GM19372 (cell line): ENCODE measurements at regions not wholly inside any gene's neighbourhood (a gene's known extent, or its start where the extent isn't known, plus 50 kb on each side); places are given as distances from the start of the nearest gene placed in this dataset.

ENCODE experiments used
- ATAC-seq: cut with Tn5 transposase; IDR thresholded peaks from one replicate; pipeline ENCODE4 v1.9.1; 2021; ENCODE audit warnings: mild to moderate bottlenecking, low read depth, moderate library complexity; ENCODE audit not compliant: unreplicated experiment

DNA sequence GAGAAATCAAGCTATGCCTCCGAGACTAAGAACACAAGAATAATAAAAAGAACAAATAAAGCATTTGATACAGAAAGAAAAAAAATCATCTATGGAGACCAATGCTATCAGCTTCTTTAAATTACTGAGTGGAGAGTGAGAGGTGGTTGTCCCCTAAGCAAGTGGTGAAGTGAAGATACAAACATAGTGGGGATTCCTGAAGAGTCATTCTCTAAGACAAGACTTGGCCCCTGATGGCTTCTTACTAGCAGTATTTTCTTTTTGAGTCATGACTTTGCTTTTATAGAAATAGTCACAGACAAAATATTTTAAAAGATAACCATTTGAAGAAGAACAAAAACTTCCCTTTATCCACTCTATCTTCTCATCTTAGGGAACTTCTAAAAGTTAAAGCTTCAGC is 261.4 kb upstream of the PRDM1 start:
- no peak for ATAC-seq

GRCh38 chr6:105821777-105822176 is 264.4 kb upstream of the PRDM1 start:
- ATAC-seq: no peak

DNA sequence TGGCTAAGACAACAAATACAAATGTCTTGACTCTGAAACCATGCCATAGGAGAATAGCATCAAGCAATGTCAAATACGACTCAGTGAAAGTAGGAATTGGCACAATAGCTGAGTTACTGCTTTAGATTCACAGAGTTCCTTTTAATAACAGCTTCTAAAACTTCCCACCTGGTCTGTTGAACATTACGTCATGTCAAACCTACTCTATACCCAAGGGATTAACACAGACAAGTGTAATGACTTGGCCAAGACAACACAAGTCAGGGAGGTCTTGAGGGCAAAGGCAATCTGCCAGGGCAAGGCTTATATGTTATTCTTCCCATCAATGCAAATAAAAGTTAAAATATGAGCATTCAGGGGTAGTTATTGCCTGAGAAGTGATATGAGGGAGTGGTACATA is 265.1 kb upstream of the PRDM1 start:
- ATAC-seq: no peak

DNA sequence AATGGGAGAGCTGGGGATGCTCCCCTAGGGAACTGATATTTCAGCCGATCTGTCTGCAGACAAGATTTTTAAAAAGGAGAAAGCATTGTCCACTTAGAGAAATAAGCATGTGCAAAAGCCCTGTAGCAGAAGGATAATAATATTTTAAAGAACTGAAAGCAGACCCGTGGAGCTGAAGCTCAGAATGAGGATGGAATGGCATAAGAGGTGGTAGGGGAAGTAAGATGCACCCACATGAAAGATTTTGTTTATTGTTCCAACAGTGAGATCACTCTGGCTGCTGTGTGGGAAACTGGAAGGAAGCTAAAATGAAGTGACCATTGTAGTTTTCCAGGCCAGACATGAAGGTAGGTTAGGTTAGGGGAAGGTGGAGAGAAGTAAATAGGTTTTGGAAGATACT is 266.4 kb upstream of the PRDM1 start:
- no peak for ATAC-seq

- ATAC-seq: no peak
Observed at GRCh38 chr6:105818505-105818904, 267.6 kb upstream of the PRDM1 start.

DNA sequence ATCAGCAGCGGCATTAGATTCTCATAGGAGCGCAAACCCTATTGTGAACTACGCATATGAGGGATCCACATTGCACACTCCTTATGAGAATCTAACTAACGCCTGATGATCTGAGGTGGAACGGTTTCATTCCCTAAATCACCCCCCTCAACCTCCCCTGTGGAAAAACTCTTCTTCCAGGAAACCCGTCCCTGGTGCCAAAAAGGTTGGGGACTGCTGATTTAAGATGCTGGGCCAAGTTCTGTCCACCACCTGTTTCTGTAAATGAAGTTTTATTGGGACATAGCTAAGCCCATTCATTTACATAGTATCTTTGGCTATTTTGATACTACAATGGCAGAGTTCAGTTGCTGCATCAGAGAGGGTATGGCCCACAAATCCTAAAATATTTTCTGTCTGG is 268.2 kb upstream of the PRDM1 start:
- no peak for ATAC-seq

DNA sequence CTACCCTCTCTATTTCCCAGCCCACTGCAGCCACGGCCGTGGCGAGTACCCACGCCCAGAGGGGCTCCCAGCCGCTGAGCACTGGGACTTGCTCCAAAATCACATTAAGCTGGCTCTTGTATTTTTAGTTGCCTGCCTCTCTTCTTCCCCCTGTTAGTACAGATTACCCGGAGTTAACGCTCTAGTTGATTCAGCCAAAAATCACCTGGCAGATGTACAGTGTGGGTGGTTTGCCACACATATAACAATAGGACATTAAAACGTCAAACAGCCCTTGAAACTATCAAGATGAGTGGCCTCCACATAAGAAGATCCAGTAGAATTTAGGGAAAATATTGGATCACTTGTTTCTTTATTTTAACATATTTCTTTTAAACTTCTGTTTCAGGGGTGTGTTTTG is 268.8 kb upstream of the PRDM1 start:
- ATAC-seq: no peak

GRCh38 chr6:105816847-105817246 is 269.3 kb upstream of the PRDM1 start:
- ATAC-seq: no peak

- ATAC-seq: no peak
Observed at GRCh38 chr6:105815661-105816555, 270.2 kb upstream of the PRDM1 start.

DNA sequence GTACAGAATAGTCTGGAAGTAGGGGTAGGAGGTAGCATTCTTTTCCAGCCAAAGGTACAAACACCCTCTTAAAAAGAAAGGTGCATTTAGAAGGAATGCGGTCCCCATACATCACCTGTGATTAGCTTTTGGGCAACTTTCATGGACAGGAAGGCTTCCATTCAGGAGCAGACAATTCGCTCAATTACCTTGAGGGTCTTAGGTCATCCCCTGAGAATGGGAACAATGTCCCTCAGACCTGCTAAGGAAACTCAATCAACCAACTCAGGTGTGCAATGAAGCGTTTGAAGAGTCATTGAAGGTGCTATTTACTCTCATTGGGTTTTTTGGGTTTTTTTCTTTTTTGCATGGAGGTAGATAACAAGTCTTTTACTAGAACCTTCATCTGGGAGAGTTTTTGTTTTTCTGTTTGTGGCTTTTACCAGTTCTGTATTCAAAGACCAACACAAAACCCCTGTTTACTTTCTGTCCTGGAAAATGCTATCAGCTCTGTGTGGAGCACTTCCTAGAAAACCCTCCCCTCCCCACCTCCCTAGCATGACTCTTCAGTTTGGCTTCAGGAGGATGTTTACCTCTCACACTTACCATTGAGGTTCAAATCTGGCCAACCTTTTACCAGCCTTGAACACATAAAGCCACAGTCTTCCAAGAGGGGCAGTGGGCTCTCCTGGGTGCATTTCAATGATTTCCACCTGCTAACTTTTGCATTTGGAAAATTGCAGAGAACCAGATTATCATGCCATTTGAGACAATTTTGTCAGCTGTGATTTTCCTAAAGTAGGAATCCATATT is 271.2 kb upstream of the PRDM1 start:
- no peak for ATAC-seq

GRCh38 chr6:105810922-105811482 is 275.1 kb upstream of the PRDM1 start:
- no peak for ATAC-seq

DNA sequence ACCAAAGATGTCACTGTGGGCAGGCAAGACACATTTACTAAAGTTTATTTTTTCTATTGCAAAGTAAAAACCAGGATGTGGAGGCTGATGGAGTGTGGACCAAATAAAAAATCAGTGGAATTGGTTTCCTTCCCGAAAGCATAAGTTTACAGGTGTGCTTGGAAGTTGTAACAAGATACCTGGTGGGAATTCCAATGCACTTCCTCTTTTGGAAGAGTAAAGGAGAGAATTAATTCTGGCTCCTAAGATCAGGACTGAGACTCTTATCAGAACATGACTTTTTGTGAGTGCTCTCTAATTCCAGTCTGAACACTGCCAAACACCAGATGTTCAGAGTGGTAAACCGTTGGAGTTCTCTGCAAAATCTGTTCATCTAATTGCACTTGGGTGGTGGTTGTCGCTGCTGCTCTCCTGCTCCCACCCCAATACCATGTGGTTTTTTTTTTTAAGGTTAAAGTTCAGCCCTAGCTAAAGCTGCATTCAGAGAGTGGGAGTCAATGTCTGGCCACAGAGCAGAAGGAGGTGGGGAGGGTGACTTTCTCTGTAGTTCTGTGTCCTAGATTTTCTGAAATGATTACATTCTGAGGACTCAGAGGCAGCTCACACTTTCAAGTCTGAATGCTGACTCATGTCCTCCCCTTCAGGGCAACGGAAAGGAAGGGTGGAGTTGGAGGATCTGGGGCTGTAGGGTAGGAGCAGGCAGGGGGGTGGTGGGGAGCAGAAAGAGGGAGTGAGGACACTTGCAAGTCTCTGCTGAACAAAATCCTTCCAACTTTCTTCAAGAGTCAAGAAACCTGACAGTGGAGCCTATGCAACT is 275.8 kb upstream of the PRDM1 start:
- peak; percentile 61 for ATAC-seq

GRCh38 chr6:105808571-105808970 is 277.6 kb upstream of the PRDM1 start:
- ATAC-seq: no peak

GRCh38 chr6:105807905-105808304 is 278.2 kb upstream of the PRDM1 start:
- no peak for ATAC-seq

- no peak for ATAC-seq
Observed at GRCh38 chr6:105806486-105806920, 279.6 kb upstream of the PRDM1 start.

DNA sequence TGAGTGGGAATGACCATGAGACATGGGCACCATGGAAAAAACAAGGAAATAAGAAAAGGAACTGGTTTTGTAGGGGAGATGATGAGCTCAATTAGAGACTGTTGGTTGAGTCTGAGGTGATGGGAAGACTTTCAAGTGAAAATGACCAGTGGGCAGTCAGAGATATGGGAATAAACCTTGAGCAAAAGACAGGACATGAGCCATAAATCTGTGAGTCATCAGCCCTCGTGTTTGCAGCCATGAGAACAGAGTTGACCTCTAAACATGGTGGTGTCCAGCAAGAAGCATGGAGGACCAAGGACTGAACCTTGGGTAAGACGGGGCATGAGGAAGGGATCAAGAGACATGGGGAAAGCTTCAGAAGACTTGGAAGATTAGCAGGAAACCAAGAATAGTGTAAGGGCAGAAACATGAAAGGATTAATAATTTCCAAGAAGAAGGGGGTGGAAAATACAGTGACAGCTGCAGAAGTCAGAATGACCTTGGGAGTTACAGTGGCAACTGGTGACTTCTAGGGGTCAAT is 280.6 kb upstream of the PRDM1 start:
- no peak for ATAC-seq

GRCh38 chr6:105804424-105804823 is 281.7 kb upstream of the PRDM1 start:
- ATAC-seq: no peak

DNA sequence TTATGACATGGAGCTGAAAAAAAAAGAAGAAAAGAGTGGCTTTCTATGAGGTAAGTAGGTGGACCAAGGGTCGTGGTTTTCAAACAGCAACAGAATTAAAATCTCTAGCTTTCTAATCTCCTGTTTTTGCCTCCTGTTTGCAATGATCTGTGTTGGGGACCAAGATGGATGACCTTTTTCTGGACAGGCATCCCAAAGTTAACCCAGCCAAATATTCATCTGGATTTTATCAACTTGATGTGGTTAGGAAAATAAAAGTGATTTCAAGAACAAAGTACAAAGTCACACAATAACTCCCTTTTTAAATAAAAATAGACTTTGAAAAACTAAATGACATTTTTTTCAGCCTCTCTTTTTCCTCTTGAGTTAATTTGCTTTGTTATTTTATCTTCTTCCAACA is 282.1 kb upstream of the PRDM1 start:
- no peak for ATAC-seq

DNA sequence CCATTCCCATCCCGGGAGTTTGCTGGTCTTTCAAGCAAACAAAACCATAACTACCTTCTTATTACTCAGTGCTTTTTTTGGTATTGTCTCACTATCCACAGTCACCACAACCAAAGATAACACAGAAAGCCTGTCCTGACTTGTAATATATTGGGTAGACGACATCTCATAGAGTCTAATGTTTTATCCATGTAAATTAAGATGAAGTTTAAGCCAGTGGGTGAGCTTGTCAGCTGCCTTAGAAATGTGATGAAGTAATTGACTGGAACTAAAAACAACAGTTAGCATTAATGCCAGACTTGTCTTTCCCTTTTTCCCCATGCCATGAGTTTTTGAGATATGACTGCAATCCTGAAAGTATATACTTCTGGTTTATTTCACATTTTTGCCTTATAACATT is 282.7 kb upstream of the PRDM1 start:
- no peak for ATAC-seq

DNA sequence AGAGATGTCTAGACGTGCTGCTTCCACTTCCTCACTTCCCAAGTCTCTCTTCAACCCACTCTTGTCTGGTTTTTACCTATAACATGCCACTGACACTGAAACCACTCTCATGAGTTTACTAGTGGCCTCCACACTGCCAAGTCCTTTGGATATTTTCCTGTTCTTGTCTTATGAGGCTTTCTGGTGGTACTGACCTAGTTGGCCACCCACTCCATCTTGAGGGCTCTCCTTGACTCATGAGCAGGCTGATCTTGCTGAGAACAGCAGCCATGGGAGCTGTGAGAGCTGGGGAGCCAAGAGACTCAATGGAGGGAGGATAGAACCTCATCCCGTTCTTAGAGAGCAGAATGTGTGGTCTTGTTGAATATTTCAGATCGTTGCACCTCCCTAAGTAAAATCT is 283.4 kb upstream of the PRDM1 start:
- ATAC-seq: no peak
